Upper lobe of right lung (tissue), 1 donor: ENCODE measurements at regions not wholly inside any gene's neighbourhood (a gene's known extent, or its start where the extent isn't known, plus 50 kb on each side); places are given as distances from the start of the nearest gene placed in this dataset.

Source experiments
- ATAC-seq: fragments of 200-7000 bp; cut with Tn5 transposase; one replicate; pipeline ENCODE4 v1.9.1; 2020; ENCODE audit warnings: mild to moderate bottlenecking, moderate library complexity
- DNase-seq: peaks from one replicate; pipeline ENCODE4 v3.0.0-alpha.2; 2020
- H3K27ac ChIP-seq: fragments of 200-600 bp; one replicate; pipeline ENCODE4 v1.8.0; 2022
- H3K27me3 ChIP-seq: fragments of 200-600 bp; one replicate; pipeline ENCODE4 v1.8.0; 2022; ENCODE audit warnings: mild to moderate bottlenecking
- H3K36me3 ChIP-seq: fragments of 200-600 bp; one replicate; pipeline ENCODE4 v1.8.0; 2022
- H3K4me1 ChIP-seq: fragments of 200-600 bp; one replicate; pipeline ENCODE4 v1.8.0; 2022
- H3K4me3 ChIP-seq: fragments of 200-600 bp; one replicate; pipeline ENCODE4 v1.8.0; 2022; ENCODE audit warnings: mild to moderate bottlenecking
- H3K9me3 ChIP-seq: fragments of 200-600 bp; one replicate; pipeline ENCODE4 v1.8.0; 2022
- CTCF ChIP-seq: fragments of 200-600 bp; IDR thresholded peaks from one replicate; pipeline ENCODE4 v1.8.0; 2022; ENCODE audit warnings: antibody characterized with exemption
- intact Hi-C: fragments of 100-400 bp; cut with DNase I; formaldehyde crosslinking; loops from one replicate; pipeline ENCODE4 v1.11.0; 2022
- donor health status: DM: no; HTN: yes; CAD: no; lungs with severe emphysema.

GRCh38 chr2:235229236-235229635 is 264.6 kb upstream of the AGAP1 start:
- no peak for TF ChIP-seq CTCF
- H3K4me3 ChIP-seq, result no peak overlapping the region
- ATAC-seq, result no peak
- no peak for DNase-seq
- H3K27me3 ChIP-seq, result no peaks in the 10 kb centered on the region
- H3K9me3 ChIP-seq, result no peaks in the 10 kb centered on the region
- peaks cover 11% of the 10 kb centered on the region for H3K4me1 ChIP-seq
- intact Hi-C loops, result no loop called here
- H3K36me3 ChIP-seq, result no peaks in the 10 kb centered on the region
- no peak overlapping the region for H3K27ac ChIP-seq

GRCh38 chr2:235230821-235231601 is 262.8 kb upstream of the AGAP1 start:
- no peak for TF ChIP-seq CTCF
- ATAC-seq (peak; percentile 41), DNase-seq (no peak)
- Histone ChIP-seq H3K27me3 (no peaks in the 10 kb centered on the region), H3K36me3 (no peaks in the 10 kb centered on the region), H3K4me3 (peak overlapping the region; percentile 14), H3K9me3 (no peaks in the 10 kb centered on the region), H3K4me1 (peaks cover 11% of the 10 kb centered on the region), H3K27ac (no peak overlapping the region)
- intact Hi-C loops, result no loop called here

GRCh38 chr2:235232449-235233433 is 261.1 kb upstream of the AGAP1 start:
- DNase-seq, result no peak

GRCh38 chr2:235234736-235235135 is 259.1 kb upstream of the AGAP1 start:
- no peak for TF ChIP-seq CTCF
- H3K27me3 ChIP-seq, result no peaks in the 10 kb centered on the region
- no peak overlapping the region for H3K27ac ChIP-seq
- ATAC-seq (no peak), DNase-seq (no peak)
- H3K4me3 ChIP-seq, result no peak overlapping the region
- H3K36me3 ChIP-seq, result no peaks in the 10 kb centered on the region
- peaks cover 14% of the 10 kb centered on the region for H3K4me1 ChIP-seq
- intact Hi-C loops, result no loop called here
- H3K9me3 ChIP-seq, result no peaks in the 10 kb centered on the region

More at GRCh38 chr2:235232449-235233433, 261.1 kb upstream of the AGAP1 start:
- ATAC-seq, result peak; percentile 10
- intact Hi-C loops, result no loop called here
- TF ChIP-seq CTCF, result no peak
- Histone ChIP-seq H3K9me3 (no peaks in the 10 kb centered on the region), H3K36me3 (no peaks in the 10 kb centered on the region), H3K4me1 (peaks cover 11% of the 10 kb centered on the region), H3K4me3 (no peak overlapping the region), H3K27me3 (no peaks in the 10 kb centered on the region), H3K27ac (no peak overlapping the region)

GRCh38 chr2:235235977-235236767 is 257.7 kb upstream of the AGAP1 start:
- Histone ChIP-seq H3K36me3 (no peaks in the 10 kb centered on the region), H3K4me1 (peaks cover 3% of the 10 kb centered on the region), H3K4me3 (no peak overlapping the region), H3K27me3 (no peaks in the 10 kb centered on the region), H3K27ac (no peak overlapping the region), H3K9me3 (no peaks in the 10 kb centered on the region)
- no peak for TF ChIP-seq CTCF
- DNase-seq, result no peak
- no peak for ATAC-seq
- intact Hi-C loops, result no loop called here
